Non-pigmented ciliary epithelial cell (primary cell): ENCODE measurements at regions not wholly inside any gene's neighbourhood (a gene's known extent, or its start where the extent isn't known, plus 50 kb on each side); places are given as distances from the start of the nearest gene placed in this dataset.
A peak's percentile ranks its signal among the peaks of the same experiment; 100 is the strongest.

Experiments used
- DNase-seq: peaks from one replicate; pipeline ENCODE4 v3.0.0-alpha.2; 2010; ENCODE audit warnings: low read depth

GRCh38 chr3:148221303-148221702 is 476.4 kb upstream of the AGTR1 start:
- DNase-seq = no peak

GRCh38 chr3:148223266-148223665 is 474.4 kb upstream of the AGTR1 start:
- no peak for DNase-seq

GRCh38 chr3:148226246-148226645 is 471.5 kb upstream of the AGTR1 start:
- DNase-seq = no peak

GRCh38 chr3:148227534-148227933 is 470.2 kb upstream of the AGTR1 start:
- no peak for DNase-seq

GRCh38 chr3:148229107-148229506 is 468.6 kb upstream of the AGTR1 start:
- DNase-seq = no peak

GRCh38 chr3:148230473-148230872 is 467.2 kb upstream of the AGTR1 start:
- DNase-seq = no peak

GRCh38 chr3:148232389-148232788 is 465.3 kb upstream of the AGTR1 start:
- DNase-seq = no peak

- peak; percentile 28 for DNase-seq
Measured at GRCh38 chr3:148233403-148233802, 464.3 kb upstream of the AGTR1 start.

GRCh38 chr3:148234536-148234935 is 463.2 kb upstream of the AGTR1 start:
- DNase-seq = no peak

GRCh38 chr3:148235566-148235965 is 462.1 kb upstream of the AGTR1 start:
- no peak for DNase-seq

GRCh38 chr3:148238421-148238821 is 459.3 kb upstream of the AGTR1 start:
- no peak for DNase-seq

- no peak for DNase-seq
Measured at GRCh38 chr3:148240351-148240750, 457.4 kb upstream of the AGTR1 start.

- DNase-seq = no peak
Measured at GRCh38 chr3:148243609-148244008, 454.1 kb upstream of the AGTR1 start.

GRCh38 chr3:148246291-148246923 is 451.3 kb upstream of the AGTR1 start:
- no peak for DNase-seq

GRCh38 chr3:148253713-148254112 is 444.0 kb upstream of the AGTR1 start:
- DNase-seq = no peak

GRCh38 chr3:148254402-148254801 is 443.3 kb upstream of the AGTR1 start:
- no peak for DNase-seq

GRCh38 chr3:148255981-148256969 is 441.4 kb upstream of the AGTR1 start:
- DNase-seq = no peak

GRCh38 chr3:148262980-148263379 is 434.7 kb upstream of the AGTR1 start:
- DNase-seq = no peak

GRCh38 chr3:148265841-148266240 is 431.9 kb upstream of the AGTR1 start:
- DNase-seq = no peak

- no peak for DNase-seq
Measured at GRCh38 chr3:148266341-148266740, 431.4 kb upstream of the AGTR1 start.

- no peak for DNase-seq
Measured at GRCh38 chr3:148269816-148270215, 427.9 kb upstream of the AGTR1 start.

- no peak for DNase-seq
Measured at GRCh38 chr3:148280623-148281242, 417.0 kb upstream of the AGTR1 start.

- DNase-seq = no peak
Measured at GRCh38 chr3:148289159-148289558, 408.5 kb upstream of the AGTR1 start.
